Forelimb muscle (tissue), 1 donor: ENCODE measurements at regions not wholly inside any gene's neighbourhood (a gene's known extent, or its start where the extent isn't known, plus 50 kb on each side); places are given as distances from the start of the nearest gene placed in this dataset.
"Not testable (repeated sequence)": the region's sequence is repeated elsewhere in the genome, so short reads cannot be mapped to it uniquely, and the experiment has no call there.

ENCODE experiments used
- DNase-seq: peaks from one replicate; pipeline ENCODE4 v3.0.0-alpha.2; 2013; ENCODE audit warnings: low read depth

- not testable (repeated sequence) for DNase-seq
Measured at GRCh38 chr5:2533848-2534247, 217.6 kb downstream of the IRX2 start.

DNA sequence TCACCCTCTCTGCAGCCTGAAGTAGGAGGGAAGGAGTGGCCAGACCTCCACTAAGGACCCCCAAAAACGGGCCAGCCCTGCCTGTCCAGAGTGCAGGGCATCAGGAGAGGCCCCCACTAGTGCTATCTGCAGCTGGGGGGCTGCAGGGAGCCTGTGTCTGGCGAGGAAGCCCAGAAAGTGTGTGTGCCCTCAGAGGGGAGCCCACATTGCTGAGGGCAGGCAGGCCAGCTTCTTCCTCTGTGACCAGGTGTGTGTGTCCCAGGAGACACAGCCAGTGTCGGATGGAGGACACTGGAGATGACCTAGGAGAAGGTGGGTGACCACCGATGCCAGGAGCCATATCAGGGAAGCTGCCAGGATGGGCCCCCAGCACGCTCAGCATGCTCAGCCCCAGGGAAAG, 218.7 kb downstream of the IRX2 start:
- DNase-seq: no peak

- no peak for DNase-seq
Measured at GRCh38 chr5:2531318-2531717, 220.2 kb downstream of the IRX2 start.

DNA sequence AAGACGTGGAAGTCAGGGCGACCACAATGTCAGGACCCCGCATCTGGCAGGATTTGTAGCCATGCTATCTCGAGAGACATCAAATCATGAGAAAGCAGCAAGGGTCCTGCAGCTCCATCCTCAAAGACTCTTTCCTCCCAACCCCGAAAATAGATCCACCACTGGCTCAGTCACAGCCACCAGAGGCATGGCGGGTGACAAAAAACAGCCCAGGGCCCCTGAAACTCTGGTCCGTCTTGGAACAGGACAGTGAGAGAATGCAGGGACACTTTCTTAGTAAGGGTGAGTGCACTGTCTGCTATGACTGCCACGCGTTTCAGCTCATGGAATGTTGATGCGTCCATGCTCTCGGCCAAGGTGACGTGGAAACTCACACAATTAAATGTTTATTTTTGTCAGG, 220.9 kb downstream of the IRX2 start:
- no peak for DNase-seq

- no peak for DNase-seq
Measured at GRCh38 chr5:2529371-2530092, 221.9 kb downstream of the IRX2 start.

DNA sequence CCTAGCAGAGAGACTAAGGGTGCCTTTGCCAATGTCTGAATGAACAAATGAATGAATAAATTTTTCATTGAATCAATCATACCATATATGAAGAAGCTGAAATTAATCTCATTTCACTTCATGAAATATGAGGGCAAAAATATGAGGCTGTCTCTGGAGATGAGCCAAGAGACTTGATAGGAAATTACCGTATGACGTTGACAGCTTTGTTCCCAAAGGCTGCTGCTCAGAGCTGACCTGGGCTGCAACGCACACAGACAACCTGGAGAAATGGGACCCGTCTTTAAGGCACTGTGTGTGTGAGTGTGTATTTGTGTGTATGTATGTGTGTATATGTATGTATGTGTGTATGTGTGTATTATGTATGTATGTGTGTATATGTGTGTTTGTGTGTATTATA, 226.1 kb downstream of the IRX2 start:
- DNase-seq: no peak

GRCh38 chr5:2524620-2525019, 226.9 kb downstream of the IRX2 start:
- DNase-seq: no peak

GRCh38 chr5:2523180-2523579, 228.3 kb downstream of the IRX2 start:
- no peak for DNase-seq

DNA sequence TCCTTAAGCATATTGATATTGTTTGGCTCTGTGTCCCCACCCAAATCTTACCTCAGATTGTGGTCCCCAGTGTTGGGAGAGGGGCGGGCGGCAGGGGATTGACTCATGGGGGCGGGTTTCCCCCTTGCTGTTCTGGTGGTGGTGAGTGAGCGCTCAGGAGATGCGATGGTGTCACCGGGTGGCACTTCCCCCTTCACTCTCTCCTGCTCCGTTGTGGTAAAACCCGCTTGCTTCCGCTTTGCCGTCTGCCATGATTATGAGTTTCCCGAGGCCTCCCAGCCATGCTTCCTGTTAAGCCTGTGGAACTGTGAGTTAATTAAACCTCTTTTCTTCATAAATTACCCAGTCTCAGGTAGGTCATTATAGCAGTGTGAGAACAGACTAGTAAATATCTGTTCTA, 229.1 kb downstream of the IRX2 start:
- DNase-seq: no peak

DNA sequence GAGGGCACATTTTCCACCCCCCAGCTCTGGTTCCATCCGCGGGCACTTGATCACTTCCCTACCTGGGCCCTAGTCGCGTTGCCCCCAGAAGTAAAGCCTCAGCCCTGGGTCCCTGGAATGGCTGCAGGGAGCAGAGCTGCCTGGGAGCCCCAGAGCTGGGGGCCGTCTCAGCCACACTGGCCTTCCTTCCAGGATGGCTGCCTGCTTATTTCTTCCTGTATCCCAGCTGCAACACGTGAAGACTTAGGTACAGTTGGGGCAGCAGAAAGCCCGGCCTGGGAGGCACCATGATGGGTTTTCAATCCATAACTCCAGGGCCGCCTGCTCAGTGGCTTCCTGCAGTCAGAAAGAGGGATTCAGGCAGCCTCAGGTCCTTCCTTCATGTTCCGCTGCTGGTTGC, 232.3 kb downstream of the IRX2 start:
- DNase-seq: no peak

- DNase-seq: no peak
Measured at GRCh38 chr5:2517451-2517850, 234.0 kb downstream of the IRX2 start.

DNA sequence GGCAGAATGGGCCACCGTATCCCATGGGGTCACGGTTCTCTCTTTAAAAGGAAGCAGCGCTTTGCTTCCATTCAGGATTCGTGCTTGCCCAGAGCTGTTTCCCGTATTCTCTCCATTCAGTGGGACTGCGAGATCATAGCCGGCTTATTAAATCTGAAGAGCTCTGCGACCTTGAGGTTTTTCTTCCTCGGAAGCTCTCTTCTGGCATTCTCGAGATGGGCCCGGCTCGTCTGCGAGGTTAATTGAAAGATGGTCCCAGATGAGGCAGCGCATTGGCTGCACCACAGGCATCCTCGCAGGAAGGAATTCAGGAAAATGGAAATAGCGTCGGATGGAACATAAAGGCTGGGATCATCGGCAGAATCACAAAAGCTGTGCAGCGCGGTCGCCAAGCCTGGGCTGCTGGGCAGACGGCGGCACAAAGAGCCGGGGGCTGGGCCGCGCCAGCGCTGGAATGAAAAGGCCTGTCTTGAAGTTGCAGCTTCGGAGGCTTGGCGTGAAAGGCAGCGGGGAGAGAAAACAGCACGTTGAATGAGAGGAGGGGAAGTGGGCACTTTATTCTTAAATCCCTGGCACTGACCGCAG, 236.2 kb downstream of the IRX2 start:
- no peak for DNase-seq

- no peak for DNase-seq
Measured at GRCh38 chr5:2514484-2514883, 237.0 kb downstream of the IRX2 start.

GRCh38 chr5:2511706-2512105, 239.8 kb downstream of the IRX2 start:
- no peak for DNase-seq

DNA sequence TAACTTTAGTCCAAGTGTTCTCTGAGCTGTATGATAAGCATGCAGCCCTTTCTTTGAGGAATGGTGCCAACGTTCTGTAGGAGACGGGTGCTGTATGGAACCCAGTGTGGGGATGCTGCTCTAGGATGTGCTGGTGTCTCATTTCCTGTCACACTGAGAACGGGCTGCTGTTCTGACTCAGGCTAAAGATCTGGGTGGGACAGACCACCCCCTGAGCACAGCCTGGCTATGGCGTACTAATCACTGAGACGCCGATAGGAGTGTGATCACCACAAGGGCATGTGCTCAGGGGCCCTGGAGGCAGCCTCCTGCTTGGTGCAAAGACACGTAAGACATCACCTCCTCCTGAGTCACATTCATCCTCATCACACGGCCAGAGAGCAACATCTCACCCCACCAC, 240.4 kb downstream of the IRX2 start:
- DNase-seq: no peak

GRCh38 chr5:2509527-2509926, 241.9 kb downstream of the IRX2 start:
- no peak for DNase-seq

DNA sequence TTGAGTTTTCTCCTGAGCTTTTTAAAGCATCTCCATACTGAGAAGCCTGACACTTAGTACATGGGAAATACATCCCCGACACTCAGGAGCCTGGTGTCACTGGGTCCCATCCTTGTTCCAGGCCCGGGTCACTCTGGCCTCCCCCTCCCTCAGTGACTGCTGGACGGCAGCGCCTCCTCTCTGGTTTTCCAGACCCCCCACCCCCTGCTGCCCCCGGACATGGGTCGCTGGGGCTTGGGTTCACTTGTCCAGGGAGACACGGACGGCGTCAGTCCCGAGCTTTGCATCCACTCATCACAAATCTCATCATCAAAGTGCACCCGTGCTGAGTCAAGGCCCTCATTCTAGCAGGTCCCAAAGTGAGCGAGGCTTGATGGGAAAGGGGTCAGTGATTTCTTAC, 243.0 kb downstream of the IRX2 start:
- no peak for DNase-seq

DNA sequence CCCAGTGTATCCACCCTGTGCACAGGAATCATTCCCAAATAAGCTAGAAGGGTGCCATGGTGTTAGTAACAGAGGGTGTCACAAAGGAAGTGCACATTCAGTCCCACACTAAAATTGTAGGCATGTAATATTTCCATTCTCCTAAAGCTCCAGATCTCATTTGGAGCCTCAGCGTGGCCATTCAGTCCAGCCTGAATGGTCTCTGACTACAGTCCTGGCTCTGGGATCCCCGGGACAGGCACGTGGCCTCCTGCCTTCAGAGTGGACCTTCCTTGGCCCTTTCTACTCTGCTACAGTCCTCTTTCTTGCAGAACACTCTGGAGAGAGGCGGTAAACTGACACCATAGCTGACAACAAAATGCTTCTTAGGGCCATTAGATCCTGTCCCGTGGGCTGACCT, 243.9 kb downstream of the IRX2 start:
- no peak for DNase-seq

GRCh38 chr5:2506603-2507002, 244.9 kb downstream of the IRX2 start:
- no peak for DNase-seq

GRCh38 chr5:2505217-2505616, 246.3 kb downstream of the IRX2 start:
- no peak for DNase-seq

DNA sequence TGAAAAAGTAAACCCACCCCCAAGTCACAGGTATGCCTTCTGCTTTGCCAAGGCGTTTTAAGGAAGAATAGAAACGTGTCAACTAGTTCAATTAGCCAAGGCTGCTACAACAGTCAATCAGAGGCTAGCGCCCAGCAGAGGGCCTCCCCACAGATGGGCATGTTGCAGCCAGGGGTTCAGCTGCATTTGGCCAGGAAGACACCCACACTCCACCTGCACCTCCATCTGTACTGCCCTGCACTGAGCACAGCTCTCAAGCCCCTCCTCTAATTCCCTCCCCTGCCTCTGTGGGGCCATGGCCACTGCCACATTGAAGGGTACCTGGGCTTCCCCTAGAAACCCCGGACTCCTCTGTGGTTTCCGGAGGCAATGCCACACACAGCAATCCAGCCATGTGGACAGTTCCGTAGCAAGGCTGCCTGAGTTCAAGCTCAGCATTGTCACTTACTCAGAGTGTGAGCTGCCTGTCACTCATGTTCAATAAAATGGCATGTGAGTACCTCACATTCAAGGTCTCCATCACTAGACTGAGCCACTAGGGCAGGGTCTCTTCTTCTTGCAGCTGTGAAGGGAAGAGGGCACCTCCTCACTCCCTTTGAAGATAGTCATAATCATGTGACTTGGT, 248.4 kb downstream of the IRX2 start:
- no peak for DNase-seq

DNA sequence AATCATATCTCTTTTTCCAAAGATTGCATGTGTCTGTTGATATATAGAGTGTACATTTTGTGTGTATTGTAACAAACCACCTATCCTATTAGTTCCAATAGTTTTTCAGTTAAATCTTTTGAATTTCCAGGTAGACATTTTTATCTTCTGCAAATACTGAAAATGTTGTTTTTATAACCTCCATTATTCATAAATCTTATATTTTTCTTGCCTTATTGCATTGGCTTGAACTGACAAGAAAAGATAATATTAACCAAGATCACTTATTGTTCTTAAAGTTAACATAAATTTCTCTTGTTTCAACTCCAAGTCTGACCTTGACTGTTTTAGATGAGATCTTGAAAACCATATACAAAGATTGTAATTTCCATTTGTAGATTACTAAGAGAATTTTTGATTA, 251.6 kb downstream of the IRX2 start:
- no peak for DNase-seq

- DNase-seq: no peak
Measured at GRCh38 chr5:2496891-2497290, 254.6 kb downstream of the IRX2 start.
